Fibroblast of mammary gland (primary cell): ENCODE measurements at regions not wholly inside any gene's neighbourhood (a gene's known extent, or its start where the extent isn't known, plus 50 kb on each side); places are given as distances from the start of the nearest gene placed in this dataset.

Experiments used
- DNase-seq: peaks from one replicate; pipeline ENCODE4 v3.0.0-alpha.2; 2010; ENCODE audit warnings: low read depth
- H3K4me3 ChIP-seq: 2 replicates; pipeline ENCODE4 v1.5.1; 2011; ENCODE audit warnings: low read depth, mild to moderate bottlenecking, low read length, moderate library complexity; ENCODE audit not compliant: control insufficient read depth
- CTCF ChIP-seq: conservative IDR thresholded peaks from 2 replicates; pipeline ENCODE4 v1.5.1; 2011; ENCODE audit warnings: low read depth, low read length, inconsistent platforms; ENCODE audit not compliant: control insufficient read depth, insufficient read depth

- TF ChIP-seq CTCF = no peak
- H3K4me3 ChIP-seq = no peak overlapping the region
- no peak for DNase-seq
Measured at GRCh38 chr1:67935560-67935959, 102.3 kb upstream of the GNG12 start.

GRCh38 chr1:67931198-67931597 is 97.9 kb upstream of the GNG12 start:
- DNase-seq = no peak
- no peak for TF ChIP-seq CTCF
- H3K4me3 ChIP-seq = no peak overlapping the region

- DNase-seq = no peak
- TF ChIP-seq CTCF = no peak
- no peak overlapping the region for H3K4me3 ChIP-seq
Measured at GRCh38 chr1:67923074-67923473, 89.8 kb upstream of the GNG12 start.

GRCh38 chr1:67921725-67922489 is 88.6 kb upstream of the GNG12 start:
- TF ChIP-seq CTCF = no peak
- peak; percentile 62 for DNase-seq
- H3K4me3 ChIP-seq = no peak overlapping the region

DNA sequence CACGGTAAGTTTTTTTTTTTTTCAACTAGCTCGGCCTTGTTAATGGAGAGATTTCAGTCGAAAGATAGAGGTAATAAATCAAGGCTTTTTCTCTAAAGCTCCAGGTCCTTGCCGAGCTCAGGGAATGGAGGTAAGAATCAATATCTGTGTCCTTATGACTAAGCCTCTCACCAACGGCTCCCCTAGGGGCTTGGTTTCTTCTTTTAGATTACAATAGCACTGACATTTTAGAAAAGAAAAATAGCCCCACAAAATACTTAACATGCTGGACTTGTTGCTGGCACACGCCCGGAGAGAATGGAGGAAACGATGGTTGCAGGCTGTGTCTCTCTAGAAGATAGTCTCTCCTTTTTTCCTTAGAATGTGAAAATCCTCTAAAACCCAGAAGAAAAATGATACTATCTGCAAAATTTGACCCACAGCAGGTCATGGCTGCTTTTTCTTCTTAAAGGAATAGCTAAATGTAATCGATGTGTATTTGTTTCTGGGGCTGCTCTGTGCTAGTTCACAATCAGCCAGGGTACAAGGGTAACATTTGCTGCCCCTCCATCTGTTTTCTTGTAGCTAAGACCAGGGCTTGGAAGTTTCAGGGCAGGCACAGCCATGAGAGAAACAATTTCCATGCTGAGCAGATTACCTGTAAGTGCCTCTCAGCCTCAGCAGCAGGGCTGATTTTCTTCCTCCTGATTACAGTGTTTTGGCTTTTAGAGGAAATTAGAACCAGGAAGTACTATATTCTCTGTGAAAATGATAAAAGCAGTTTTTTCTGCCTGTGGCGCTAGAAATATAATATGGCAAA is 86.2 kb upstream of the GNG12 start:
- no peak overlapping the region for H3K4me3 ChIP-seq
- no peak for DNase-seq
- no peak for TF ChIP-seq CTCF

DNA sequence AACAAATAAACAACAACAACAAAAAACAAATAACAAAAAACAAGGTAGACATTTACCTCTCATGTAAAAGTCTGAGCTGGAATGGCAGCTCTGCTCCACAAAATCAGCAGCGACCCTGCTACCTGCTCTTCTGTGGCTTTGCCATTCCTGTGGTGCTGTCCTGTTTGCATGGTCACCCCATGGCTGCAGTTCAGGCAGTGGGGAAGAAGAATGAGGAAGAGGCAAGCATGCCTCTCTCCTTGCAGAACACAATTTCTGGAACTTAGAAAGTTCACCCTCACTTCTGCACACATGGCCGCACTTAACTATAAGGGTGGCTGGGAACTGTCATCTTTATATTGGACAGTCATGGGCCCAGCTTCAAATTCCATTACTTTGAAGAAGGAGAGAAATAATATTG is 84.8 kb upstream of the GNG12 start:
- TF ChIP-seq CTCF = no peak
- no peak for DNase-seq
- no peak overlapping the region for H3K4me3 ChIP-seq
